Endothelial cell of umbilical vein (primary cell): ENCODE measurements at regions not wholly inside any gene's neighbourhood (a gene's known extent, or its start where the extent isn't known, plus 50 kb on each side); places are given as distances from the start of the nearest gene placed in this dataset.
"Not testable (repeated sequence)": the region's sequence is repeated elsewhere in the genome, so short reads cannot be mapped to it uniquely, and the experiment has no call there.

Source experiments
- BruUV-seq: library from RNA; stranded (reverse); fragments of 400-500 nt; replicated peaks from 2 replicates; lab custom pipeline; 2021; lab: Mats Ljungman, UMichigan
- CTCF ChIA-PET: fragments of 300-600, 350-600 bp; sonication (Branson Sonifier 250); formaldehyde crosslinking; loops from one replicate; lab custom pipeline; 2021; ENCODE audit warnings: antibody characterized with exemption, inconsistent platforms; lab: Charles Lee
- POLR2A ChIA-PET: fragments of 300-600, 350-600 bp; sonication (Branson Sonifier 250); formaldehyde crosslinking; loops from one replicate; lab custom pipeline; 2021; ENCODE audit warnings: antibody characterized with exemption, inconsistent platforms; lab: Charles Lee
- DNase-seq: peaks from one replicate; pipeline ENCODE4 v3.0.0-alpha.2; 2011; ENCODE audit warnings: low read depth, low spot score
- FAIRE-seq: peaks from 2 replicates; lab custom pipeline; 2011; peaks lifted over from hg19 to GRCh38; lab: Jason Lieb, UNC
- H2AFZ ChIP-seq: 2 replicates; pipeline ENCODE4 v1.6.0; 2012; ENCODE audit warnings: low read depth, low read length, control low read depth, inconsistent platforms
- H3K27ac ChIP-seq: 2 replicates; pipeline ENCODE4 v1.5.1; 2011; ENCODE audit warnings: low read depth, mild to moderate bottlenecking, control low read depth, low read length, moderate library complexity; ENCODE audit not compliant: insufficient read depth
- H3K27me3 ChIP-seq, 2 experiments: 2 replicates each; pipeline versions ENCODE4 v1.6.0 to v1.6.1; 2011; ENCODE audit warnings: low read length in 2 of 2, mixed read lengths in 1 of 2; ENCODE audit not compliant: control insufficient read depth in 2 of 2, insufficient read depth in 2 of 2
- H3K36me3 ChIP-seq, 2 experiments: 2 replicates in 1 of 2; 3 replicates in 1 of 2; pipeline ENCODE4 v1.5.1; 2011; ENCODE audit warnings: low read length in 2 of 2, mild to moderate bottlenecking in 1 of 2, moderate library complexity in 1 of 2; ENCODE audit not compliant: control insufficient read depth in 2 of 2, insufficient read depth in 2 of 2; ENCODE audit errors: extremely low read depth in 1 of 2
- H3K4me1 ChIP-seq: 3 replicates; pipeline ENCODE4 v1.5.1; 2011; ENCODE audit warnings: mild to moderate bottlenecking, low read length; ENCODE audit not compliant: control insufficient read depth, insufficient read depth; ENCODE audit errors: extremely low read depth
- H3K4me2 ChIP-seq: 2 replicates; pipeline ENCODE4 v1.6.1; 2011; ENCODE audit warnings: low read length, control low read depth, mixed read lengths; ENCODE audit not compliant: insufficient read depth
- H3K4me3 ChIP-seq, 3 experiments: fragments of 200-600 bp in 1 of 3; sonication (generic), shearing (Covaris generic) in 1 of 3; replicated peaks in 1 of 3; 2 replicates each; pipeline ENCODE4 v1.5.1; 2011 to 2016; ENCODE audit warnings: control low read depth in 3 of 3, low read length in 3 of 3, mild to moderate bottlenecking in 2 of 3, inconsistent platforms in 1 of 3, low read depth in 1 of 3, moderate library complexity in 1 of 3; ENCODE audit not compliant: insufficient read depth in 1 of 3
- H3K79me2 ChIP-seq: 2 replicates; pipeline ENCODE4 v1.6.0; 2012; ENCODE audit warnings: low read length, inconsistent platforms; ENCODE audit not compliant: control insufficient read depth, insufficient read depth
- H3K9ac ChIP-seq: replicated peaks from 2 replicates; pipeline ENCODE3; 2011; ENCODE audit warnings: low read length, control low read depth; ENCODE audit not compliant: insufficient read depth; ENCODE audit errors: extremely low read depth
- H3K9me1 ChIP-seq: replicated peaks from 3 replicates; pipeline ENCODE4 v1.6.0; 2011; ENCODE audit warnings: mild to moderate bottlenecking, low read length; ENCODE audit not compliant: control insufficient read depth, insufficient read depth; ENCODE audit errors: extremely low read depth
- H3K9me3 ChIP-seq: replicated peaks from 2 replicates; pipeline ENCODE4 v1.5.1; 2012; ENCODE audit warnings: low read length, inconsistent platforms; ENCODE audit not compliant: control insufficient read depth, insufficient read depth
- H4K20me1 ChIP-seq: replicated peaks from 2 replicates; pipeline ENCODE3; 2011; ENCODE audit warnings: mild to moderate bottlenecking, low read length; ENCODE audit not compliant: control insufficient read depth, insufficient read depth; ENCODE audit errors: extremely low read depth
- EZH2 ChIP-seq: IDR thresholded peaks from 2 replicates; pipeline ENCODE4 v1.6.1; 2012; ENCODE audit warnings: borderline replicate concordance, low read depth, mild to moderate bottlenecking, moderate library complexity, low read length, inconsistent platforms; ENCODE audit not compliant: severe bottlenecking
- FOS ChIP-seq: IDR thresholded peaks from 2 replicates; pipeline ENCODE4 v1.6.1; 2011; ENCODE audit warnings: mild to moderate bottlenecking, low read length, moderate library complexity, borderline replicate concordance; ENCODE audit not compliant: insufficient read depth
- GATA2 ChIP-seq: IDR thresholded peaks from 2 replicates; pipeline ENCODE4 v1.7.0; 2011; ENCODE audit warnings: low read depth, mild to moderate bottlenecking, moderate library complexity, mixed read lengths, low read length; ENCODE audit not compliant: insufficient read length, insufficient read depth
- JUN ChIP-seq: IDR thresholded peaks from 2 replicates; pipeline ENCODE4 v1.6.1; 2011; ENCODE audit warnings: borderline replicate concordance, low read depth; ENCODE audit not compliant: insufficient read length, insufficient read depth
- MYC ChIP-seq: IDR thresholded peaks from one replicate; pipeline ENCODE4 v1.6.1; 2011; ENCODE audit warnings: mild to moderate bottlenecking, low read depth, low read length
- POLR2A ChIP-seq: IDR thresholded peaks from 2 replicates; pipeline ENCODE4 v1.6.1; 2012; ENCODE audit warnings: low read depth, mild to moderate bottlenecking, control low read depth, low read length
- POLR2AphosphoS5 ChIP-seq: IDR thresholded peaks from 2 replicates; pipeline ENCODE4 v1.6.1; 2012; ENCODE audit warnings: low read depth, mild to moderate bottlenecking, control low read depth, low read length, moderate library complexity; ENCODE audit not compliant: insufficient read depth
- dilution Hi-C: fragments of 300-500 bp; cut with MboI; formaldehyde crosslinking; loops from one replicate; pipeline ENCODE4 v1.15.0; 2019; ENCODE audit warnings: low sequenced_read_pairs; ENCODE audit not compliant: extremely low pct_ligation_motif_present
- intact Hi-C: fragments of 100-400 bp; cut with micrococcal nuclease; formaldehyde crosslinking; loops from one replicate; pipeline ENCODE4 v1.10.0; 2022
- TF ChIP-seq, protein P1 (sequence below), 2 donors: IDR thresholded peaks; 1 replicate in 1 of 2; 2 replicates in 1 of 2; pipeline ENCODE4 v1.5.1; 2011; ENCODE audit warnings: low read length in 2 of 2, mild to moderate bottlenecking in 2 of 2, moderate library complexity in 2 of 2, control low read depth in 1 of 2, inconsistent platforms in 1 of 2, low read depth in 1 of 2; ENCODE audit not compliant: insufficient read depth in 1 of 2; ENCODE audit errors: extremely low read depth in 1 of 2
- TF ChIP-seq, protein P2 (sequence below): IDR thresholded peaks from 2 replicates; pipeline ENCODE4 v1.6.1; 2011; ENCODE audit not compliant: insufficient read depth, insufficient read length

GRCh38 chr12:25710128-25710527, 157.0 kb upstream of the LMNTD1 start:
- no peaks in the 10 kb centered on the region for H3K9me1 ChIP-seq
- TF ChIP-seq POLR2AphosphoS5 (no peak), GATA2 (no peak), FOS (no peak), JUN (no peak), EZH2 (no peak), MYC (no peak), POLR2A (no peak)
- TF ChIP-seq, protein P1, sequence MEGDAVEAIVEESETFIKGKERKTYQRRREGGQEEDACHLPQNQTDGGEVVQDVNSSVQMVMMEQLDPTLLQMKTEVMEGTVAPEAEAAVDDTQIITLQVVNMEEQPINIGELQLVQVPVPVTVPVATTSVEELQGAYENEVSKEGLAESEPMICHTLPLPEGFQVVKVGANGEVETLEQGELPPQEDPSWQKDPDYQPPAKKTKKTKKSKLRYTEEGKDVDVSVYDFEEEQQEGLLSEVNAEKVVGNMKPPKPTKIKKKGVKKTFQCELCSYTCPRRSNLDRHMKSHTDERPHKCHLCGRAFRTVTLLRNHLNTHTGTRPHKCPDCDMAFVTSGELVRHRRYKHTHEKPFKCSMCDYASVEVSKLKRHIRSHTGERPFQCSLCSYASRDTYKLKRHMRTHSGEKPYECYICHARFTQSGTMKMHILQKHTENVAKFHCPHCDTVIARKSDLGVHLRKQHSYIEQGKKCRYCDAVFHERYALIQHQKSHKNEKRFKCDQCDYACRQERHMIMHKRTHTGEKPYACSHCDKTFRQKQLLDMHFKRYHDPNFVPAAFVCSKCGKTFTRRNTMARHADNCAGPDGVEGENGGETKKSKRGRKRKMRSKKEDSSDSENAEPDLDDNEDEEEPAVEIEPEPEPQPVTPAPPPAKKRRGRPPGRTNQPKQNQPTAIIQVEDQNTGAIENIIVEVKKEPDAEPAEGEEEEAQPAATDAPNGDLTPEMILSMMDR (IDR thresholded peaks at IDR 0.05; ENCODE audit: extremely low read depth in 1 of 2, insufficient read depth in 1 of 2, low read depth in 1 of 2, low read length in 2 of 2): no peak
- TF ChIP-seq, protein P2, sequence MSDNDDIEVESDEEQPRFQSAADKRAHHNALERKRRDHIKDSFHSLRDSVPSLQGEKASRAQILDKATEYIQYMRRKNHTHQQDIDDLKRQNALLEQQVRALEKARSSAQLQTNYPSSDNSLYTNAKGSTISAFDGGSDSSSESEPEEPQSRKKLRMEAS: no peak
- no peak overlapping the region for H3K9ac ChIP-seq
- H2AFZ ChIP-seq: no peak overlapping the region
- no peak overlapping the region for H3K27ac ChIP-seq
- POLR2A ChIA-PET: no interaction called here
- no peak overlapping the region for H3K4me3 ChIP-seq
- H4K20me1 ChIP-seq: no peaks in the 10 kb centered on the region
- H3K4me1 ChIP-seq: peaks cover 1% of the 10 kb centered on the region
- dilution Hi-C loops: no loop called here
- no peak for DNase-seq
- no peak for FAIRE-seq
- no peaks in the 10 kb centered on the region for H3K27me3 ChIP-seq
- BruUV-seq: no TSS peak
- CTCF ChIA-PET: no interaction called here
- H3K9me3 ChIP-seq: no peaks in the 10 kb centered on the region
- intact Hi-C loops: no loop called here
- no peak overlapping the region for H3K4me2 ChIP-seq
- no peaks in the 10 kb centered on the region for H3K79me2 ChIP-seq
- H3K36me3 ChIP-seq: no peaks in the 10 kb centered on the region

DNA sequence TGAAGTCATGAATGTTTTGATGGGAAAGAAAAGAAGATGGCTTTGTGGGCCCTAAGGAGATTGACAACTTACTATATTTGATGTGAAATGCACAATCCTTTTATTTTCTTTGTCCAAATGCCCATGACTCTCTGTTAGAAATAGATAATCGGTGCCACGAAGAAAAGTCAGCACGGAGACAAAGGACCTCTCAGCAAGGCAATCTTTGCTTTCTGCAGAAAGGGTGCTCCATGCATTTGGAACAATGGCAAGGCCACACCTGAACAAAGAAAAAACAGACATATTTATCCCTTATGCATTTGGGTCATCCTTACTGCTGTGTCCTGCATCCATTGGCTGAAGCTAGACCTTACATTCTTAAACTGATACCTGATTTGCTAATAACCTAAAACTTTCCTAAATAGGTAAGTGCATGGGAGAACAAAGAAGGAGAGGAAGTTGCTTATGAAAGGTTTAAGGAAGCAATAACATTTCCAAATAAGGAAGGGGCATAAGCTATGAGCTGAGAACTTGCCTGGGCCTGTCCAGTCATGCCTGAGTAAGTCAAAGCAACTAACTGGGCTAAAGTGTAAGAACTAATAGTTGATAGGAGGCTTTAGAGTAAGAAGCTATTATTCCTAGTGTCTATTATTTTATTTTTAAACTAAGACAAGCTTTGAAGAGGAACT, 158.0 kb upstream of the LMNTD1 start:
- POLR2A ChIA-PET, H2AFZ ChIP-seq, intact Hi-C loops, H3K9ac ChIP-seq, H3K27ac ChIP-seq, H3K79me2 ChIP-seq, BruUV-seq, H3K9me3 ChIP-seq, H3K27me3 ChIP-seq, dilution Hi-C loops, H3K4me3 ChIP-seq, H3K36me3 ChIP-seq, H3K4me2 ChIP-seq, H3K9me1 ChIP-seq, CTCF ChIA-PET, H4K20me1 ChIP-seq, DNase-seq, H3K4me1 ChIP-seq, FAIRE-seq: not testable (repeated sequence)
